K562 (cell line): ENCODE measurements at regions not wholly inside any gene's neighbourhood (a gene's known extent, or its start where the extent isn't known, plus 50 kb on each side); places are given as distances from the start of the nearest gene placed in this dataset.

ENCODE experiments used
- CBX2 ChIP-seq: fragments of 200-600 bp; sonication (generic); IDR thresholded peaks from one replicate; pipeline ENCODE4 v1.6.1; 2012; ENCODE audit warnings: mild to moderate bottlenecking, low read length, inconsistent platforms; ENCODE audit not compliant: insufficient read depth, poor library complexity, severe bottlenecking
- CREM ChIP-seq: IDR thresholded peaks from 2 replicates; pipeline ENCODE4 v1.6.1; 2014; ENCODE audit warnings: antibody characterized with exemption, low read depth
- DDX20 ChIP-seq: fragments of 450-650 bp; IDR thresholded peaks from 2 replicates; pipeline ENCODE4 v1.6.1; 2016; ENCODE audit warnings: missing genetic modification characterization, low read depth, mild to moderate bottlenecking, missing compliant biosample characterization, moderate library complexity
- ERF ChIP-seq: fragments of 450-650 bp; formaldehyde crosslinking; IDR thresholded peaks from 2 replicates; pipeline ENCODE4 v1.4.0; 2020; ENCODE audit warnings: mild to moderate bottlenecking, mixed read lengths
- ETV5 ChIP-seq: sonication (generic); formaldehyde crosslinking; IDR thresholded peaks from 2 replicates; pipeline ENCODE4 v1.4.0; 2020; ENCODE audit warnings: low read depth, mild to moderate bottlenecking, missing genetic modification reagents
- FOXA3 ChIP-seq, 2 experiments: fragments of 450-650 bp in 1 of 2; sonication (generic) in 1 of 2; formaldehyde crosslinking; IDR thresholded peaks in 1 of 2; conservative IDR thresholded peaks in 1 of 2; 2 replicates each; pipeline versions ENCODE4 v1.4.0 to v1.8.0; 2020 to 2022; ENCODE audit warnings: mild to moderate bottlenecking in 2 of 2, missing genetic modification reagents in 1 of 2
- GATA2 ChIP-seq: sonication (generic); formaldehyde crosslinking; IDR thresholded peaks from 2 replicates; pipeline ENCODE4 v1.4.0; 2020; ENCODE audit warnings: mild to moderate bottlenecking, missing genetic modification reagents
- MAFF ChIP-seq: IDR thresholded peaks from 2 replicates; pipeline ENCODE4 v1.6.1; 2012; ENCODE audit warnings: low read length, improper control_type of control experiment
- MEF2D ChIP-seq: conservative IDR thresholded peaks from 2 replicates; pipeline ENCODE4 v1.6.1; 2016; ENCODE audit warnings: low read depth, missing genetic modification characterization, missing compliant biosample characterization
- MTA1 ChIP-seq: fragments of 450-650 bp; IDR thresholded peaks from 2 replicates; pipeline ENCODE4 v1.6.1; 2017; ENCODE audit warnings: borderline replicate concordance
- NCOA2 ChIP-seq, 2 experiments: fragments of 450-650 bp; IDR thresholded peaks; 2 replicates each; pipeline ENCODE4 v1.6.1; 2018; ENCODE audit warnings: mild to moderate bottlenecking in 2 of 2, moderate library complexity in 1 of 2; ENCODE audit not compliant: partially characterized antibody in 2 of 2
- POLR3G ChIP-seq: IDR thresholded peaks from 2 replicates; pipeline ENCODE4 v1.6.1; 2011; ENCODE audit not compliant: insufficient read length, insufficient replicate concordance; ENCODE audit errors: extremely low read depth
- SRSF9 ChIP-seq: fragments of 200-400 bp; formaldehyde crosslinking; IDR thresholded peaks from 2 replicates; pipeline ENCODE4 v1.6.1; 2017; ENCODE audit warnings: low read depth, low read length, borderline replicate concordance
- TCFL5 ChIP-seq: fragments of 250-450 bp; sonication (Bioruptor Pico); conservative IDR thresholded peaks from 2 replicates; pipeline ENCODE4 v1.6.1; 2021; ENCODE audit warnings: mild to moderate bottlenecking, moderate library complexity, matching md5 sums
- ZNF133 ChIP-seq: fragments of 250-450 bp; sonication (Bioruptor Pico); IDR thresholded peaks from 2 replicates; pipeline ENCODE4 v1.4.0; 2020; ENCODE audit warnings: mild to moderate bottlenecking
- ZNF140 ChIP-seq: fragments of 250-450 bp; sonication (Bioruptor Pico); IDR thresholded peaks from 2 replicates; pipeline ENCODE4 v1.8.0; 2021; ENCODE audit warnings: moderate library complexity, mild to moderate bottlenecking, inconsistent platforms
- ZNF408 ChIP-seq: fragments of 250-450 bp; sonication (Bioruptor Pico); IDR thresholded peaks from 2 replicates; pipeline ENCODE4 v1.4.0; 2020; ENCODE audit warnings: low read depth, mild to moderate bottlenecking, moderate library complexity
- ZNF592 ChIP-seq: fragments of 450-650 bp; IDR thresholded peaks from 2 replicates; pipeline ENCODE4 v1.6.1; 2017; ENCODE audit warnings: antibody characterized with exemption, mild to moderate bottlenecking
- TF ChIP-seq, protein P1 (sequence below): sonication (generic); formaldehyde crosslinking; IDR thresholded peaks from 2 replicates; pipeline ENCODE4 v1.8.1; 2023; ENCODE audit warnings: missing genetic modification reagents, mild to moderate bottlenecking, borderline replicate concordance

- TF ChIP-seq, protein P1, sequence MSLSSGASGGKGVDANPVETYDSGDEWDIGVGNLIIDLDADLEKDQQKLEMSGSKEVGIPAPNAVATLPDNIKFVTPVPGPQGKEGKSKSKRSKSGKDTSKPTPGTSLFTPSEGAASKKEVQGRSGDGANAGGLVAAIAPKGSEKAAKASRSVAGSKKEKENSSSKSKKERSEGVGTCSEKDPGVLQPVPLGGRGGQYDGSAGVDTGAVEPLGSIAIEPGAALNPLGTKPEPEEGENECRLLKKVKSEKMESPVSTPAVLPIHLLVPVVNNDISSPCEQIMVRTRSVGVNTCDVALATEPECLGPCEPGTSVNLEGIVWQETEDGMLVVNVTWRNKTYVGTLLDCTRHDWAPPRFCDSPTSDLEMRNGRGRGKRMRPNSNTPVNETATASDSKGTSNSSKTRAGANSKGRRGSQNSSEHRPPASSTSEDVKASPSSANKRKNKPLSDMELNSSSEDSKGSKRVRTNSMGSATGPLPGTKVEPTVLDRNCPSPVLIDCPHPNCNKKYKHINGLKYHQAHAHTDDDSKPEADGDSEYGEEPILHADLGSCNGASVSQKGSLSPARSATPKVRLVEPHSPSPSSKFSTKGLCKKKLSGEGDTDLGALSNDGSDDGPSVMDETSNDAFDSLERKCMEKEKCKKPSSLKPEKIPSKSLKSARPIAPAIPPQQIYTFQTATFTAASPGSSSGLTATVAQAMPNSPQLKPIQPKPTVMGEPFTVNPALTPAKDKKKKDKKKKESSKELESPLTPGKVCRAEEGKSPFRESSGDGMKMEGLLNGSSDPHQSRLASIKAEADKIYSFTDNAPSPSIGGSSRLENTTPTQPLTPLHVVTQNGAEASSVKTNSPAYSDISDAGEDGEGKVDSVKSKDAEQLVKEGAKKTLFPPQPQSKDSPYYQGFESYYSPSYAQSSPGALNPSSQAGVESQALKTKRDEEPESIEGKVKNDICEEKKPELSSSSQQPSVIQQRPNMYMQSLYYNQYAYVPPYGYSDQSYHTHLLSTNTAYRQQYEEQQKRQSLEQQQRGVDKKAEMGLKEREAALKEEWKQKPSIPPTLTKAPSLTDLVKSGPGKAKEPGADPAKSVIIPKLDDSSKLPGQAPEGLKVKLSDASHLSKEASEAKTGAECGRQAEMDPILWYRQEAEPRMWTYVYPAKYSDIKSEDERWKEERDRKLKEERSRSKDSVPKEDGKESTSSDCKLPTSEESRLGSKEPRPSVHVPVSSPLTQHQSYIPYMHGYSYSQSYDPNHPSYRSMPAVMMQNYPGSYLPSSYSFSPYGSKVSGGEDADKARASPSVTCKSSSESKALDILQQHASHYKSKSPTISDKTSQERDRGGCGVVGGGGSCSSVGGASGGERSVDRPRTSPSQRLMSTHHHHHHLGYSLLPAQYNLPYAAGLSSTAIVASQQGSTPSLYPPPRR (CRISPR knock-in tag) = peak; percentile 93; the same call in 1 of the 2 replicates
- TF ChIP-seq ZNF133 (CRISPR knock-in tag) (no peak), CREM (no peak), MTA1 (no peak), POLR3G (no peak), FOXA3 (CRISPR knock-in tag; conservative IDR thresholded peaks at IDR 0.05 in 1 of 2, IDR thresholded peaks at IDR 0.05 in 1 of 2) (no peak), GATA2 (no peak), DDX20 (tag) (peak; percentile 41; the same call in 1 of the 2 replicates), NCOA2 (IDR thresholded peaks at IDR 0.05; ENCODE audit: partially characterized antibody in 2 of 2) (no peak), ZNF408 (no peak), ERF (CRISPR knock-in tag) (peak; percentile 31; the same call in 1 of the 2 replicates), ZNF140 (CRISPR knock-in tag) (no peak), ETV5 (CRISPR knock-in tag) (no peak), SRSF9 (no peak), MAFF (0 out of 2 replicates have a peak, but pooled peaks have one; percentile 0), MEF2D (tag) (no peak), CBX2 (no peak), ZNF592 (no peak), TCFL5 (peak; percentile 56; the same call in 1 of the 2 replicates)
Measured at GRCh38 chr22:20656902-20657836, 116.7 kb upstream of the SERPIND1 start (continued).
